PFSK-1 (cell line): ENCODE measurements at regions not wholly inside any gene's neighbourhood (a gene's known extent, or its start where the extent isn't known, plus 50 kb on each side); places are given as distances from the start of the nearest gene placed in this dataset.

Experiments
- FOXP2 ChIP-seq: optimal IDR thresholded peaks from 2 replicates; pipeline ENCODE3; 2011; ENCODE audit warnings: borderline replicate concordance, control low read depth, inconsistent platforms; ENCODE audit not compliant: insufficient read depth; ENCODE audit errors: extremely low read length, extremely low read depth
- POLR2AphosphoS5 ChIP-seq: IDR thresholded peaks from 2 replicates; pipeline ENCODE4 v1.6.1; 2012; ENCODE audit warnings: low read depth, mild to moderate bottlenecking, control low read depth, low read length, moderate library complexity
- SIN3A ChIP-seq: IDR thresholded peaks from 2 replicates; pipeline ENCODE4 v1.6.1; 2012; ENCODE audit warnings: mild to moderate bottlenecking, low read length, moderate library complexity, borderline replicate concordance; ENCODE audit not compliant: insufficient read depth
- TAF1 ChIP-seq: IDR thresholded peaks from 2 replicates; pipeline ENCODE4 v1.6.1; 2012; ENCODE audit warnings: low read length, control low read depth, borderline replicate concordance; ENCODE audit not compliant: insufficient read depth
- TF ChIP-seq, protein P1 (sequence below), 2 experiments: IDR thresholded peaks; 2 replicates each; pipeline versions ENCODE4 v1.6.1 to v1.8.0; 2011 to 2012; ENCODE audit warnings: low read depth in 2 of 2, low read length in 2 of 2, control low read depth in 1 of 2, inconsistent platforms in 1 of 2, mild to moderate bottlenecking in 1 of 2, moderate library complexity in 1 of 2; ENCODE audit not compliant: insufficient read depth in 1 of 2

DNA sequence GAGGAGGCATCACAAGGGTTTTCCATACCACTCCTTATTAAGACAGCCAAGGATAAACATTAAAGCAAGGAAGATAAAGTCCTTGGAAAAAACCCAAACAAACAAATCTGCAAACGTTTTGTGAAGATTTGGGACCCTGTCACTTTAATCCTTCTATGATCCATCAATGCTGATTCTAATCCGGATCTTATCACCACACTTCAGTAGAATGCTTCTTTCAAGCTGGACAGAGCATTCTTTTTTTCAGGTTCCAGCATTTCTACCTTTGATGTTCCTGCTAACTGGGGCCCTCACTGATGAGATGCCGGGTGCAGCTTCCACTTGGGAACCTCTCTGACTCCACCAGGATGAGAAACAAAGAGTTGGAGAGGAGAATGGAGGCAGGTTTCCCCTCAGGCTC lies 132.8 kb upstream of the SHB start:
- TF ChIP-seq POLR2AphosphoS5, result no peak
- no peak for TF ChIP-seq TAF1
- TF ChIP-seq SIN3A, result no peak
- TF ChIP-seq, protein P1, sequence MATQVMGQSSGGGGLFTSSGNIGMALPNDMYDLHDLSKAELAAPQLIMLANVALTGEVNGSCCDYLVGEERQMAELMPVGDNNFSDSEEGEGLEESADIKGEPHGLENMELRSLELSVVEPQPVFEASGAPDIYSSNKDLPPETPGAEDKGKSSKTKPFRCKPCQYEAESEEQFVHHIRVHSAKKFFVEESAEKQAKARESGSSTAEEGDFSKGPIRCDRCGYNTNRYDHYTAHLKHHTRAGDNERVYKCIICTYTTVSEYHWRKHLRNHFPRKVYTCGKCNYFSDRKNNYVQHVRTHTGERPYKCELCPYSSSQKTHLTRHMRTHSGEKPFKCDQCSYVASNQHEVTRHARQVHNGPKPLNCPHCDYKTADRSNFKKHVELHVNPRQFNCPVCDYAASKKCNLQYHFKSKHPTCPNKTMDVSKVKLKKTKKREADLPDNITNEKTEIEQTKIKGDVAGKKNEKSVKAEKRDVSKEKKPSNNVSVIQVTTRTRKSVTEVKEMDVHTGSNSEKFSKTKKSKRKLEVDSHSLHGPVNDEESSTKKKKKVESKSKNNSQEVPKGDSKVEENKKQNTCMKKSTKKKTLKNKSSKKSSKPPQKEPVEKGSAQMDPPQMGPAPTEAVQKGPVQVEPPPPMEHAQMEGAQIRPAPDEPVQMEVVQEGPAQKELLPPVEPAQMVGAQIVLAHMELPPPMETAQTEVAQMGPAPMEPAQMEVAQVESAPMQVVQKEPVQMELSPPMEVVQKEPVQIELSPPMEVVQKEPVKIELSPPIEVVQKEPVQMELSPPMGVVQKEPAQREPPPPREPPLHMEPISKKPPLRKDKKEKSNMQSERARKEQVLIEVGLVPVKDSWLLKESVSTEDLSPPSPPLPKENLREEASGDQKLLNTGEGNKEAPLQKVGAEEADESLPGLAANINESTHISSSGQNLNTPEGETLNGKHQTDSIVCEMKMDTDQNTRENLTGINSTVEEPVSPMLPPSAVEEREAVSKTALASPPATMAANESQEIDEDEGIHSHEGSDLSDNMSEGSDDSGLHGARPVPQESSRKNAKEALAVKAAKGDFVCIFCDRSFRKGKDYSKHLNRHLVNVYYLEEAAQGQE (IDR thresholded peaks at IDR 0.05; ENCODE audit: insufficient read depth in 1 of 2, low read depth in 2 of 2, low read length in 2 of 2), result no peak
- no peak for TF ChIP-seq FOXP2
